Activated CD8-positive, alpha-beta T cell treated with anti-CD3 and anti-CD28 coated beads for 36 hours (primary cell): ENCODE measurements at regions not wholly inside any gene's neighbourhood (a gene's known extent, or its start where the extent isn't known, plus 50 kb on each side); places are given as distances from the start of the nearest gene placed in this dataset.

ENCODE experiments used
- ATAC-seq: fragments of 200-7000 bp; cut with Tn5 transposase; one replicate; pipeline ENCODE4 v1.10.0; 2021; ENCODE audit warnings: mild to moderate bottlenecking, moderate library complexity
- CTCF ChIA-PET: fragments of 350-600 bp; sonication (Branson Sonifier 250); formaldehyde crosslinking; loops from one replicate; lab custom pipeline; 2021; ENCODE audit warnings: antibody characterized with exemption; lab: Charles Lee
- POLR2A ChIA-PET: fragments of 350-600 bp; sonication (Branson Sonifier 250); formaldehyde crosslinking; loops from one replicate; lab custom pipeline; 2021; ENCODE audit warnings: antibody characterized with exemption; lab: Charles Lee
- DNase-seq: peaks from one replicate; pipeline ENCODE4 v3.0.0-alpha.2; 2020
- H3K27ac Mint-ChIP-seq: one replicate; pipeline ENCODE4 v1.8.0; 2021; ENCODE audit warnings: mild to moderate bottlenecking, mixed read lengths
- H3K27me3 Mint-ChIP-seq: one replicate; pipeline ENCODE4 v1.8.0; 2021; ENCODE audit warnings: mixed read lengths
- H3K36me3 Mint-ChIP-seq: one replicate; pipeline ENCODE4 v1.8.0; 2021; ENCODE audit warnings: low read depth, mixed read lengths
- H3K4me1 Mint-ChIP-seq: one replicate; pipeline ENCODE4 v1.8.0; 2021; ENCODE audit warnings: low read depth, mixed read lengths
- H3K4me3 Mint-ChIP-seq: one replicate; pipeline ENCODE4 v1.8.0; 2021; ENCODE audit warnings: mild to moderate bottlenecking, moderate library complexity, mixed read lengths
- H3K9me3 Mint-ChIP-seq: one replicate; pipeline ENCODE4 v1.8.0; 2021; ENCODE audit warnings: mixed read lengths
- CTCF ChIP-seq: fragments of 200-600 bp; IDR thresholded peaks from one replicate; pipeline ENCODE4 v1.8.0; 2022; ENCODE audit warnings: antibody characterized with exemption, mild to moderate bottlenecking
- intact Hi-C: fragments of 100-400 bp; cut with micrococcal nuclease; formaldehyde crosslinking; loops from one replicate; pipeline ENCODE4 v1.10.0; 2022

- no peak for TF ChIP-seq CTCF
- DNase-seq, result no peak
- ATAC-seq, result no peak
- Mint-ChIP-seq H3K27ac (no peak overlapping the region), H3K9me3 (no peaks in the 10 kb centered on the region), H3K4me1 (no peaks in the 10 kb centered on the region), H3K4me3 (no peak overlapping the region), H3K36me3 (no peaks in the 10 kb centered on the region), H3K27me3 (peaks cover 13% of the 10 kb centered on the region)
- ChIA-PET CTCF (no interaction called here), POLR2A (no interaction called here)
- intact Hi-C loops, result no loop called here
Observed at GRCh38 chr2:236787885-236788284, 218.3 kb downstream of the ACKR3 start.

- ChIA-PET CTCF (no interaction called here), POLR2A (no interaction called here)
- no peaks in the 10 kb centered on the region for H3K27me3 Mint-ChIP-seq
- ATAC-seq (no peak), DNase-seq (no peak)
- H3K9me3 Mint-ChIP-seq, result no peaks in the 10 kb centered on the region
- TF ChIP-seq CTCF, result no peak
- H3K4me1 Mint-ChIP-seq, result no peaks in the 10 kb centered on the region
- no peaks in the 10 kb centered on the region for H3K36me3 Mint-ChIP-seq
- H3K27ac Mint-ChIP-seq, result no peak overlapping the region
- intact Hi-C loops, result no loop called here
- H3K4me3 Mint-ChIP-seq, result no peak overlapping the region
Observed at GRCh38 chr2:236790963-236791362, 221.3 kb downstream of the ACKR3 start.

- TF ChIP-seq CTCF, result no peak
- Mint-ChIP-seq H3K4me3 (no peak overlapping the region), H3K9me3 (no peaks in the 10 kb centered on the region), H3K27ac (no peak overlapping the region), H3K4me1 (no peaks in the 10 kb centered on the region), H3K36me3 (no peaks in the 10 kb centered on the region), H3K27me3 (no peaks in the 10 kb centered on the region)
- CTCF ChIA-PET, result no interaction called here
- POLR2A ChIA-PET, result no interaction called here
- intact Hi-C loops, result no loop called here
- DNase-seq, result no peak
- ATAC-seq, result no peak
Observed at GRCh38 chr2:236793023-236794011, 223.7 kb downstream of the ACKR3 start.

GRCh38 chr2:236794176-236794957 lies 224.7 kb downstream of the ACKR3 start:
- no peaks in the 10 kb centered on the region for H3K27me3 Mint-ChIP-seq
- no peaks in the 10 kb centered on the region for H3K4me1 Mint-ChIP-seq
- no peak for ATAC-seq

More at GRCh38 chr2:236794176-236794957, 224.7 kb downstream of the ACKR3 start:
- ChIA-PET CTCF (no interaction called here), POLR2A (no interaction called here)
- Mint-ChIP-seq H3K36me3 (no peaks in the 10 kb centered on the region), H3K27ac (no peak overlapping the region), H3K9me3 (no peaks in the 10 kb centered on the region), H3K4me3 (no peak overlapping the region)
- no peak for DNase-seq
- TF ChIP-seq CTCF, result no peak
- intact Hi-C loops, result no loop called here
